GM23338 (cell line): ENCODE measurements at regions not wholly inside any gene's neighbourhood (a gene's known extent, or its start where the extent isn't known, plus 50 kb on each side); places are given as distances from the start of the nearest gene placed in this dataset.

Experiments
- ATAC-seq: fragments of 200-7000 bp; cut with Tn5 transposase; 3 replicates; pipeline ENCODE4 v1.9.1; 2020
- DNase-seq: peaks from one replicate; pipeline ENCODE4 v3.0.0-alpha.2; 2015; ENCODE audit warnings: low spot score
- H2AFZ ChIP-seq: fragments of 200-600 bp; sonication (generic); 2 replicates; pipeline ENCODE4 v1.8.0; 2016; ENCODE audit warnings: antibody characterized with exemption, mild to moderate bottlenecking, moderate library complexity
- H3F3A ChIP-seq: fragments of 200-600 bp; sonication (generic); replicated peaks from 2 replicates; pipeline ENCODE4 v1.8.0; 2017; ENCODE audit warnings: antibody characterized with exemption, mixed run types, low read depth
- H3K27ac ChIP-seq: fragments of 200-600 bp; sonication (generic); 2 replicates; pipeline ENCODE4 v1.6.1; 2016; ENCODE audit warnings: low read depth
- H3K27me3 ChIP-seq: fragments of 200-600 bp; sonication (generic); 2 replicates; pipeline ENCODE4 v1.8.0; 2016; ENCODE audit warnings: mild to moderate bottlenecking, mixed run types, moderate library complexity; ENCODE audit not compliant: insufficient read depth
- H3K36me3 ChIP-seq: fragments of 200-600 bp; sonication (generic); 2 replicates; pipeline ENCODE4 v1.8.0; 2016; ENCODE audit warnings: mild to moderate bottlenecking; ENCODE audit not compliant: insufficient read depth
- H3K4me1 ChIP-seq: fragments of 200-600 bp; sonication (generic); 2 replicates; pipeline ENCODE4 v1.8.0; 2016; ENCODE audit warnings: mild to moderate bottlenecking, moderate library complexity; ENCODE audit not compliant: insufficient read depth
- H3K4me2 ChIP-seq: fragments of 200-600 bp; sonication (generic); 2 replicates; pipeline ENCODE4 v1.7.1; 2017; ENCODE audit warnings: mixed run types
- H3K4me3 ChIP-seq: fragments of 200-600 bp; sonication (generic); 2 replicates; pipeline ENCODE4 v1.6.1; 2016; ENCODE audit warnings: mixed run types
- H3K79me2 ChIP-seq: fragments of 200-600 bp; sonication (generic); replicated peaks from 2 replicates; pipeline ENCODE4 v1.8.0; 2017; ENCODE audit warnings: mild to moderate bottlenecking; ENCODE audit not compliant: insufficient read depth
- H3K9me2 ChIP-seq: fragments of 200-600 bp; sonication (generic); 2 replicates; pipeline ENCODE4 v1.8.0; 2017; ENCODE audit not compliant: insufficient read depth
- H4K20me1 ChIP-seq: fragments of 200-600 bp; sonication (generic); replicated peaks from 2 replicates; pipeline ENCODE4 v1.8.0; 2017; ENCODE audit warnings: mild to moderate bottlenecking; ENCODE audit not compliant: insufficient read depth
- H3K27ac Mint-ChIP-seq: 2 replicates; pipeline ENCODE4 v1.8.0; 2020; ENCODE audit warnings: inconsistent platforms, mild to moderate bottlenecking, moderate library complexity, mixed read lengths
- H3K27me3 Mint-ChIP-seq: 3 replicates; pipeline ENCODE4 v1.8.0; 2022; ENCODE audit warnings: low read depth, mild to moderate bottlenecking, moderate library complexity, mixed read lengths, inconsistent platforms; ENCODE audit not compliant: insufficient read depth, poor library complexity
- H3K36me3 Mint-ChIP-seq: 3 replicates; pipeline ENCODE4 v1.8.0; 2021; ENCODE audit warnings: low read depth, mild to moderate bottlenecking, inconsistent platforms, moderate library complexity, mixed read lengths
- H3K4me1 Mint-ChIP-seq: 3 replicates; pipeline ENCODE4 v1.8.0; 2020; ENCODE audit warnings: mild to moderate bottlenecking, inconsistent platforms, mixed read lengths
- H3K4me3 Mint-ChIP-seq: 3 replicates; pipeline ENCODE4 v1.8.0; 2021; ENCODE audit warnings: moderate library complexity, mild to moderate bottlenecking, inconsistent platforms, mixed read lengths
- H3K9me3 Mint-ChIP-seq: 3 replicates; pipeline ENCODE4 v1.8.0; 2020; ENCODE audit warnings: moderate library complexity, mild to moderate bottlenecking, inconsistent platforms, mixed read lengths
- CTCF ChIP-seq, 2 experiments: fragments of 200-600 bp in 1 of 2; sonication (generic) in 1 of 2; conservative IDR thresholded peaks; 2 replicates each; pipeline versions ENCODE4 v1.5.1 to v1.6.1; 2016 to 2017; ENCODE audit warnings: antibody characterized with exemption in 2 of 2, low read depth in 2 of 2, mild to moderate bottlenecking in 2 of 2, moderate library complexity in 1 of 2
- ETS1 ChIP-seq: IDR thresholded peaks from 2 replicates; pipeline ENCODE4 v1.6.1; 2016; ENCODE audit warnings: antibody characterized with exemption
- EZH2 ChIP-seq: fragments of 200-600 bp; sonication (generic); IDR thresholded peaks from one replicate; pipeline ENCODE4 v1.8.0; 2017; ENCODE audit warnings: antibody characterized with exemption, mild to moderate bottlenecking, low read depth; ENCODE audit not compliant: unreplicated experiment
- JUNB ChIP-seq: IDR thresholded peaks from one replicate; pipeline ENCODE4 v1.6.1; 2016; ENCODE audit warnings: antibody characterized with exemption; ENCODE audit not compliant: unreplicated experiment
- NANOG ChIP-seq: IDR thresholded peaks from 2 replicates; pipeline ENCODE4 v1.6.1; 2016; ENCODE audit warnings: antibody characterized with exemption, borderline replicate concordance
- REST ChIP-seq: IDR thresholded peaks from one replicate; pipeline ENCODE4 v1.6.1; 2018; ENCODE audit warnings: antibody characterized with exemption; ENCODE audit not compliant: unreplicated experiment
- STAT1 ChIP-seq: IDR thresholded peaks from one replicate; pipeline ENCODE4 v1.6.1; 2016; ENCODE audit warnings: antibody characterized with exemption; ENCODE audit not compliant: unreplicated experiment
- ZNF331 ChIP-seq: fragments of 250-450 bp; sonication (Bioruptor Pico); IDR thresholded peaks from 2 replicates; pipeline ENCODE4 v1.5.0; 2020; ENCODE audit warnings: low read depth, mild to moderate bottlenecking, moderate library complexity

- H3K27me3 ChIP-seq: no peaks in the 10 kb centered on the region
- H3K4me1 Mint-ChIP-seq: no peaks in the 10 kb centered on the region
- no peaks in the 10 kb centered on the region for H3K4me1 ChIP-seq
- peaks cover 3% of the 10 kb centered on the region; the same call in 1 of the 2 replicates for H3K36me3 ChIP-seq
- H3K4me3 Mint-ChIP-seq: no peak overlapping the region
- no peak overlapping the region for H3K4me2 ChIP-seq
- no peaks in the 10 kb centered on the region for H3K9me3 Mint-ChIP-seq
- H3K36me3 Mint-ChIP-seq: no peaks in the 10 kb centered on the region
- H4K20me1 ChIP-seq: no peaks in the 10 kb centered on the region
- H3K4me3 ChIP-seq: no peak overlapping the region
- no peaks in the 10 kb centered on the region for H3F3A ChIP-seq
- no peak overlapping the region for H3K27ac ChIP-seq
- no peak for DNase-seq
- no peaks in the 10 kb centered on the region for H3K9me2 ChIP-seq
- no peak overlapping the region for H3K27ac Mint-ChIP-seq
- no peak overlapping the region for H2AFZ ChIP-seq
- no peaks in the 10 kb centered on the region for H3K27me3 Mint-ChIP-seq
- no peaks in the 10 kb centered on the region for H3K79me2 ChIP-seq
- ATAC-seq: no peak
- TF ChIP-seq REST: no peak
- no peak for TF ChIP-seq ETS1
- TF ChIP-seq NANOG: no peak
- TF ChIP-seq STAT1: no peak
- no peak for TF ChIP-seq ZNF331 (CRISPR knock-in tag)
- no peak for TF ChIP-seq EZH2
- TF ChIP-seq CTCF (conservative IDR thresholded peaks at IDR 0.05; ENCODE audit: low read depth in 2 of 2): no peak
- TF ChIP-seq JUNB: no peak
These were observed 176.6 kb upstream of the RAG2 start for GRCh38 chr11:36774603-36775002.

- peaks cover 7% of the 10 kb centered on the region; the same call in 2 of the 3 replicates for H3K9me3 Mint-ChIP-seq
- H4K20me1 ChIP-seq: no peaks in the 10 kb centered on the region
- H3K4me1 ChIP-seq: no peaks in the 10 kb centered on the region
- H3K36me3 ChIP-seq: no peaks in the 10 kb centered on the region
- H3K79me2 ChIP-seq: no peaks in the 10 kb centered on the region
- ATAC-seq: no peak
- no peak overlapping the region for H3K27ac ChIP-seq
- H3K9me2 ChIP-seq: no peaks in the 10 kb centered on the region
- H3K4me1 Mint-ChIP-seq: no peaks in the 10 kb centered on the region
- H3K4me2 ChIP-seq: no peak overlapping the region
- no peak overlapping the region for H3K4me3 Mint-ChIP-seq
- H3K27me3 ChIP-seq: no peaks in the 10 kb centered on the region
- no peak overlapping the region for H3K4me3 ChIP-seq
- no peaks in the 10 kb centered on the region for H3K27me3 Mint-ChIP-seq
- H3K27ac Mint-ChIP-seq: no peak overlapping the region
- H2AFZ ChIP-seq: no peak overlapping the region
- no peak for DNase-seq
- H3K36me3 Mint-ChIP-seq: no peaks in the 10 kb centered on the region
- no peaks in the 10 kb centered on the region for H3F3A ChIP-seq
- no peak for TF ChIP-seq REST
These were observed 165.2 kb upstream of the RAG2 start for GRCh38 chr11:36763187-36763586.
